HepG2 (cell line): ENCODE measurements at regions not wholly inside any gene's neighbourhood (a gene's known extent, or its start where the extent isn't known, plus 50 kb on each side); places are given as distances from the start of the nearest gene placed in this dataset.

Experiments used
- ATAC-seq: fragments of 200-7000 bp; cut with Tn5 transposase; 3 replicates; pipeline ENCODE4 v1.9.1; 2020; ENCODE audit warnings: mild to moderate bottlenecking, moderate library complexity
- BruUV-seq: library from RNA; stranded (reverse); fragments of 400-500 nt; replicated peaks from 2 replicates; lab custom pipeline; 2021; lab: Mats Ljungman, UMichigan
- CTCF ChIA-PET: fragments of 300-600 bp; formaldehyde crosslinking; extraction: SDS; loops from one replicate; lab custom pipeline; 2021; ENCODE audit warnings: low total read pairs, inconsistent platforms, low intra/inter-chr PET ratio; lab: Yijun Ruan, JAX
- POLR2A ChIA-PET: fragments of 350-600 bp; sonication (Branson Sonifier 250); formaldehyde crosslinking; loops from one replicate; lab custom pipeline; 2020; ENCODE audit warnings: antibody characterized with exemption, inconsistent platforms; lab: Yijun Ruan, JAX
- DNase-seq: peaks from one replicate; pipeline ENCODE4 v3.0.0-alpha.2; 2015; ENCODE audit warnings: low spot score
- FAIRE-seq: peaks from 3 replicates; lab custom pipeline; 2011; peaks lifted over from hg19 to GRCh38; lab: Jason Lieb, UNC
- H2AFZ ChIP-seq: one replicate; pipeline ENCODE4 v1.6.1; 2011; ENCODE audit warnings: low read length, inconsistent platforms
- H3K27ac ChIP-seq: fragments of 300-600 bp; 3 replicates; pipeline ENCODE4 v1.8.0; 2011; ENCODE audit warnings: mixed run types, mild to moderate bottlenecking, mixed read lengths, low read length, inconsistent platforms; ENCODE audit not compliant: insufficient read depth; ENCODE audit errors: extremely low read length
- H3K27me3 ChIP-seq, 2 experiments: fragments of 200-600 bp in 1 of 2; 2 replicates in 1 of 2; 3 replicates in 1 of 2; pipeline versions ENCODE4 v1.6.0 to v1.8.0; 2011; ENCODE audit warnings: low read length in 2 of 2, mild to moderate bottlenecking in 2 of 2, moderate library complexity in 2 of 2, inconsistent platforms in 1 of 2; ENCODE audit not compliant: insufficient read depth in 2 of 2, control insufficient read depth in 1 of 2
- H3K36me3 ChIP-seq, 2 experiments: fragments of 200-600 bp in 1 of 2; replicated peaks in 1 of 2; 2 replicates in 1 of 2; 3 replicates in 1 of 2; pipeline versions ENCODE4 v1.5.1 to v1.8.0; 2011; ENCODE audit warnings: low read length in 2 of 2, inconsistent platforms in 1 of 2; ENCODE audit not compliant: insufficient read depth in 2 of 2, control insufficient read depth in 1 of 2
- H3K4me1 ChIP-seq: 2 replicates; pipeline ENCODE4 v1.5.1; 2012; ENCODE audit warnings: low read length, inconsistent platforms; ENCODE audit not compliant: insufficient read depth
- H3K4me2 ChIP-seq: 2 replicates; pipeline ENCODE4 v1.6.0; 2011; ENCODE audit warnings: low read depth, low read length, inconsistent platforms
- H3K4me3 ChIP-seq, 3 experiments: fragments of 200-600 bp in 1 of 3; sonication (generic), shearing (Covaris generic) in 1 of 3; replicated peaks in 1 of 3; 2 replicates each; pipeline ENCODE4 v1.5.1; 2011 to 2016; ENCODE audit warnings: low read length in 3 of 3, inconsistent platforms in 2 of 3, low read depth in 2 of 3, mild to moderate bottlenecking in 2 of 3, control low read depth in 1 of 3, mixed read lengths in 1 of 3; ENCODE audit not compliant: insufficient read depth in 1 of 3
- H3K79me2 ChIP-seq: one replicate; pipeline ENCODE4 v1.6.1; 2011; ENCODE audit warnings: low read length, inconsistent platforms; ENCODE audit not compliant: insufficient read depth
- H3K9ac ChIP-seq: 2 replicates; pipeline ENCODE4 v1.6.0; 2011; ENCODE audit warnings: mild to moderate bottlenecking, low read depth, low read length, inconsistent platforms; ENCODE audit not compliant: insufficient read depth
- H3K9me3 ChIP-seq: 2 replicates; pipeline ENCODE4 v1.5.1; 2012; ENCODE audit warnings: mild to moderate bottlenecking, low read length
- H4K20me1 ChIP-seq: 2 replicates; pipeline ENCODE4 v1.6.0; 2011; ENCODE audit warnings: inconsistent platforms, mild to moderate bottlenecking, low read length, moderate library complexity; ENCODE audit not compliant: insufficient read depth
- ATRX ChIP-seq: sonication (generic); formaldehyde crosslinking; IDR thresholded peaks from 2 replicates; pipeline ENCODE4 v1.4.0; 2020; ENCODE audit warnings: missing genetic modification reagents, borderline replicate concordance
- DMAP1 ChIP-seq: IDR thresholded peaks from 2 replicates; pipeline ENCODE4 v1.6.1; 2016
- FOXO1 ChIP-seq: sonication (generic); formaldehyde crosslinking; IDR thresholded peaks from 2 replicates; pipeline ENCODE4 v1.4.0; 2020; ENCODE audit warnings: missing genetic modification reagents
- FUBP1 ChIP-seq: sonication (generic); formaldehyde crosslinking; IDR thresholded peaks from 2 replicates; pipeline ENCODE4 v1.5.1; 2020; ENCODE audit warnings: missing genetic modification reagents, mild to moderate bottlenecking, borderline replicate concordance
- GPN1 ChIP-seq: sonication (generic); formaldehyde crosslinking; IDR thresholded peaks from 2 replicates; pipeline ENCODE4 v1.5.1; 2020; ENCODE audit warnings: missing genetic modification reagents, borderline replicate concordance
- HNF4A ChIP-seq: sonication (generic); formaldehyde crosslinking; IDR thresholded peaks from 2 replicates; pipeline ENCODE4 v1.4.0; 2020; ENCODE audit warnings: missing genetic modification reagents
- HNRNPK ChIP-seq: fragments of 200-400 bp; formaldehyde crosslinking; IDR thresholded peaks from 2 replicates; pipeline ENCODE4 v1.6.1; 2018; ENCODE audit warnings: low read length, low read depth, moderate library complexity, mild to moderate bottlenecking; ENCODE audit not compliant: poor library complexity, severe bottlenecking
- KAT8 ChIP-seq: IDR thresholded peaks from 2 replicates; pipeline ENCODE4 v1.6.1; 2016; ENCODE audit warnings: missing genetic modification reagents, missing compliant biosample characterization
- KLF15 ChIP-seq: sonication (generic); formaldehyde crosslinking; IDR thresholded peaks from 2 replicates; pipeline ENCODE4 v1.8.1; 2023; ENCODE audit warnings: borderline replicate concordance, mild to moderate bottlenecking, inconsistent platforms, missing genetic modification reagents, mixed read lengths
- KLF6 ChIP-seq: IDR thresholded peaks from 2 replicates; pipeline ENCODE4 v1.8.0; 2016; ENCODE audit warnings: missing biosample characterization, missing genetic modification reagents
- RAD51 ChIP-seq: fragments of 450-650 bp; IDR thresholded peaks from 2 replicates; pipeline ENCODE4 v1.6.1; 2016; ENCODE audit warnings: borderline replicate concordance
- RCOR2 ChIP-seq: IDR thresholded peaks from 2 replicates; pipeline ENCODE4 v1.6.1; 2016; ENCODE audit warnings: missing biosample characterization, missing genetic modification reagents
- TRIM24 ChIP-seq: sonication (generic); formaldehyde crosslinking; IDR thresholded peaks from 2 replicates; pipeline ENCODE4 v1.8.0; 2022; ENCODE audit warnings: mild to moderate bottlenecking, missing genetic modification reagents
- ZBED4 ChIP-seq: sonication (generic); formaldehyde crosslinking; IDR thresholded peaks from 2 replicates; pipeline ENCODE4 v1.4.0; 2020; ENCODE audit warnings: missing genetic modification reagents, borderline replicate concordance
- ZFP37 ChIP-seq: sonication (generic); formaldehyde crosslinking; IDR thresholded peaks from 2 replicates; pipeline ENCODE4 v1.4.0; 2020; ENCODE audit warnings: missing genetic modification reagents, borderline replicate concordance
- ZNF20 ChIP-seq: sonication (generic); formaldehyde crosslinking; IDR thresholded peaks from 2 replicates; pipeline ENCODE4 v1.4.0; 2020; ENCODE audit warnings: mild to moderate bottlenecking, moderate library complexity, missing genetic modification reagents
- ZNF24 ChIP-seq: fragments of 450-650 bp; IDR thresholded peaks from 2 replicates; pipeline ENCODE4 v1.6.1; 2017; ENCODE audit warnings: antibody characterized with exemption, mild to moderate bottlenecking
- ZNF430 ChIP-seq: sonication (generic); formaldehyde crosslinking; IDR thresholded peaks from 2 replicates; pipeline ENCODE4 v1.9.0; 2021; ENCODE audit warnings: mild to moderate bottlenecking, missing genetic modification reagents
- WGBS: methylation state at CpG from one replicate; pipeline ENCODE4 v1.1.6; 2017; ENCODE audit warnings: low lambda C conversion rate; 5-methylcytosine and 5-hydroxymethylcytosine counted together
- in situ Hi-C: cut with HindIII; loops from 2 replicates; pipeline ENCODE4 v1.10.0; 2017; ENCODE audit warnings: low pct_unique_long_range_greater_than_20kb; ENCODE audit not compliant: extremely low pct_ligation_motif_present
- intact Hi-C: fragments of 100-400 bp; cut with micrococcal nuclease; formaldehyde crosslinking; loops from one replicate; pipeline ENCODE4 v1.10.0; 2022; ENCODE audit not compliant: unreplicated experiment

GRCh38 chr1:232385221-232385620, 244.7 kb downstream of the SIPA1L2 start (continued):
- TF ChIP-seq ZBED4 (CRISPR knock-in tag) (no peak), DMAP1 (no peak), KLF6 (no peak), RCOR2 (CRISPR knock-in tag) (no peak), ZNF24 (no peak)

GRCh38 chr1:232384171-232384883, 245.6 kb downstream of the SIPA1L2 start:
- ChIA-PET POLR2A (no interaction called here), CTCF (no interaction called here)
- 25% methylated on average over 4 of the region's 4 CpGs for WGBS
- H4K20me1 ChIP-seq, result no peaks in the 10 kb centered on the region
- no peaks in the 10 kb centered on the region for H3K9me3 ChIP-seq
- intact Hi-C loops, result loop anchor here (2.0 kb wide), 1 partner anchor 60 kb away; no protein-coding TSS in a partner anchor
- DNase-seq (no peak), FAIRE-seq (no peak), ATAC-seq (no peak)
- no peak overlapping the region for H3K4me2 ChIP-seq
- TF ChIP-seq RAD51 (no peak), KLF15 (CRISPR knock-in tag) (no peak), HNRNPK (no peak), KAT8 (no peak), TRIM24 (no peak), ATRX (CRISPR knock-in tag) (no peak), HNF4A (CRISPR knock-in tag) (no peak), ZNF430 (CRISPR knock-in tag) (no peak), ZNF20 (no peak), GPN1 (CRISPR knock-in tag) (no peak), ZFP37 (no peak), FOXO1 (CRISPR knock-in tag) (no peak), FUBP1 (CRISPR knock-in tag) (no peak)
- in situ Hi-C loops, result no loop called here
- no peaks in the 10 kb centered on the region for H3K4me1 ChIP-seq
- H3K9ac ChIP-seq, result no peak overlapping the region
- no peak overlapping the region for H3K4me3 ChIP-seq
- no peaks in the 10 kb centered on the region for H3K36me3 ChIP-seq
- H3K27me3 ChIP-seq, result peaks cover 0 to 3% of the 10 kb centered on the region in 2 experiments; a peak in 1 of 5 replicates
- no TSS peak for BruUV-seq
- H3K27ac ChIP-seq, result no peak overlapping the region
- H3K79me2 ChIP-seq, result no peaks in the 10 kb centered on the region
- no peak overlapping the region for H2AFZ ChIP-seq
